Body of pancreas (tissue), 4 donors: ENCODE measurements at regions not wholly inside any gene's neighbourhood (a gene's known extent, or its start where the extent isn't known, plus 50 kb on each side); places are given as distances from the start of the nearest gene placed in this dataset.

Experiments used
- CTCF ChIP-seq, 7 experiments: fragments of 450-650 bp in 4 of 7; fragments of 200-600 bp in 3 of 7; sonication (generic) in 3 of 7; IDR thresholded peaks; one replicate each; pipeline ENCODE4 v1.5.1; 2016 to 2019; ENCODE audit warnings: antibody characterized with exemption in 7 of 7
- POLR2A ChIP-seq, 3 donors: fragments of 450-650 bp; IDR thresholded peaks; one replicate each; pipeline ENCODE4 v1.6.1; 2016; ENCODE audit warnings: antibody characterized with exemption in 3 of 3, mild to moderate bottlenecking in 2 of 3

- TF ChIP-seq CTCF (IDR thresholded peaks at IDR 0.05) (no peak), POLR2A (IDR thresholded peaks at IDR 0.05) (no peak)
Measured at GRCh38 chr10:2460812-2461211, 606.5 kb upstream of the PFKP start.
